ENCODE measurements at regions not wholly inside any gene's neighbourhood (a gene's known extent, or its start where the extent isn't known, plus 50 kb on each side); places are given as distances from the start of the nearest gene placed in this dataset.

GRCh38 chr1:34286511-34286910 lies 109.8 kb downstream of the C1orf94 start:
- Histone ChIP-seq H4K20me1 (replicated peaks; ENCODE audit: insufficient read depth) (no peaks in the 10 kb centered on the region), H3K27ac (ENCODE audit: low read depth) (no peak overlapping the region), H2AFZ (no peak overlapping the region), H3K9me2 (ENCODE audit: insufficient read depth) (peaks cover 3% of the 10 kb centered on the region; the same call in 1 of the 2 replicates), H3K79me2 (replicated peaks; ENCODE audit: insufficient read depth) (no peaks in the 10 kb centered on the region), H3K27me3 (ENCODE audit: insufficient read depth) (no peaks in the 10 kb centered on the region), H3K4me3 (no peak overlapping the region), H3K4me2 (no peak overlapping the region), H3K36me3 (ENCODE audit: insufficient read depth) (no peaks in the 10 kb centered on the region), H3F3A (replicated peaks; ENCODE audit: low read depth) (no peaks in the 10 kb centered on the region), H3K4me1 (ENCODE audit: insufficient read depth) (no peaks in the 10 kb centered on the region)
- ATAC-seq (no peak), DNase-seq (ENCODE audit: low spot score) (no peak)
- Mint-ChIP-seq H3K27ac (no peak overlapping the region), H3K4me1 (no peaks in the 10 kb centered on the region; the same call in 2 of the 3 replicates), H3K27me3 (ENCODE audit: insufficient read depth, low read depth, poor library complexity) (no peaks in the 10 kb centered on the region), H3K36me3 (ENCODE audit: low read depth) (no peaks in the 10 kb centered on the region), H3K4me3 (no peak overlapping the region), H3K9me3 (no peaks in the 10 kb centered on the region)
- TF ChIP-seq ZNF114 (CRISPR knock-in tag; IDR thresholded peaks at IDR 0.05) (no peak), NANOG (IDR thresholded peaks at IDR 0.05; ENCODE audit: borderline replicate concordance) (no peak), EZH2phosphoT487 (IDR thresholded peaks at IDR 0.05; ENCODE audit: unreplicated experiment) (no peak), EZH2 (IDR thresholded peaks at IDR 0.05; ENCODE audit: low read depth, unreplicated experiment) (no peak), POLR2AphosphoS5 (IDR thresholded peaks at IDR 0.05; ENCODE audit: low read depth) (no peak), JUNB (IDR thresholded peaks at IDR 0.05; ENCODE audit: unreplicated experiment) (no peak), CREB1 (CRISPR knock-in tag; IDR thresholded peaks at IDR 0.05; ENCODE audit: low read depth) (no peak), ZNF331 (CRISPR knock-in tag; IDR thresholded peaks at IDR 0.05; ENCODE audit: low read depth) (no peak), REST (IDR thresholded peaks at IDR 0.05; ENCODE audit: unreplicated experiment) (no peak), STAT1 (IDR thresholded peaks at IDR 0.05; ENCODE audit: unreplicated experiment) (no peak), ZNF462 (CRISPR knock-in tag; IDR thresholded peaks at IDR 0.05) (no peak)
- TF ChIP-seq, protein P1, sequence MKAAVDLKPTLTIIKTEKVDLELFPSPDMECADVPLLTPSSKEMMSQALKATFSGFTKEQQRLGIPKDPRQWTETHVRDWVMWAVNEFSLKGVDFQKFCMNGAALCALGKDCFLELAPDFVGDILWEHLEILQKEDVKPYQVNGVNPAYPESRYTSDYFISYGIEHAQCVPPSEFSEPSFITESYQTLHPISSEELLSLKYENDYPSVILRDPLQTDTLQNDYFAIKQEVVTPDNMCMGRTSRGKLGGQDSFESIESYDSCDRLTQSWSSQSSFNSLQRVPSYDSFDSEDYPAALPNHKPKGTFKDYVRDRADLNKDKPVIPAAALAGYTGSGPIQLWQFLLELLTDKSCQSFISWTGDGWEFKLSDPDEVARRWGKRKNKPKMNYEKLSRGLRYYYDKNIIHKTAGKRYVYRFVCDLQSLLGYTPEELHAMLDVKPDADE (IDR thresholded peaks at IDR 0.05): no peak
- TF ChIP-seq, protein P2, sequence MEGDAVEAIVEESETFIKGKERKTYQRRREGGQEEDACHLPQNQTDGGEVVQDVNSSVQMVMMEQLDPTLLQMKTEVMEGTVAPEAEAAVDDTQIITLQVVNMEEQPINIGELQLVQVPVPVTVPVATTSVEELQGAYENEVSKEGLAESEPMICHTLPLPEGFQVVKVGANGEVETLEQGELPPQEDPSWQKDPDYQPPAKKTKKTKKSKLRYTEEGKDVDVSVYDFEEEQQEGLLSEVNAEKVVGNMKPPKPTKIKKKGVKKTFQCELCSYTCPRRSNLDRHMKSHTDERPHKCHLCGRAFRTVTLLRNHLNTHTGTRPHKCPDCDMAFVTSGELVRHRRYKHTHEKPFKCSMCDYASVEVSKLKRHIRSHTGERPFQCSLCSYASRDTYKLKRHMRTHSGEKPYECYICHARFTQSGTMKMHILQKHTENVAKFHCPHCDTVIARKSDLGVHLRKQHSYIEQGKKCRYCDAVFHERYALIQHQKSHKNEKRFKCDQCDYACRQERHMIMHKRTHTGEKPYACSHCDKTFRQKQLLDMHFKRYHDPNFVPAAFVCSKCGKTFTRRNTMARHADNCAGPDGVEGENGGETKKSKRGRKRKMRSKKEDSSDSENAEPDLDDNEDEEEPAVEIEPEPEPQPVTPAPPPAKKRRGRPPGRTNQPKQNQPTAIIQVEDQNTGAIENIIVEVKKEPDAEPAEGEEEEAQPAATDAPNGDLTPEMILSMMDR (conservative IDR thresholded peaks at IDR 0.05; ENCODE audit: low read depth in 2 of 2): no peak

All from GM23338 (cell line).